ENCODE measurements at regions not wholly inside any gene's neighbourhood (a gene's known extent, or its start where the extent isn't known, plus 50 kb on each side); places are given as distances from the start of the nearest gene placed in this dataset.

DNA sequence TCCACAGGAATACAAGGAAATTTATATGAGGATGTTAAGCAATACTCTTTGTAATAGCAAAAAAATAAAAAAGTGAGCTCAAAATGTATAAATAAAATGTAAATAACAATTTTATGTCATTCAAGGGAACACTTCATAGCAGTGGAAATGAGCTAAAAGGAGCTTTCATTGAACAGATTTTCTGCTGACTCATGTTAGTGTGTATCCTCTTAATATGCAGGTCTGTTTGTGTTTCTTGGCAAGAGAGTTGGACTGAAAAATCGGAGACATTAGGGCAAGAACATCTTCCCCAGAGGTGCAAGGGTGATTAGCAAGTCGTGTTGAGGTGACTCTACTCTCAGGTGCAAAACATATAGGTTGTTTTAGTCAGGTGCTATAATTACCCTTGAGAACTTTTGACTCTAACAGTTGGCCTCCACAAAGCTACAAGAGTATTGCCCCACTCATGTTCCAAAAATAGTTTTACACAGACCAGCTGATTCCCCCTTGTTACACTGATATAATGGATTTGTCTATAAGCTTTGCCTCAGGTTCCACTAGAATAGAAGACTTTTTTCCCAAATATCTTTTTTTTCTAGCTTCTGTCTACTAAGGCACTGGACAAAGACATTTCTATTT is 702.9 kb downstream of the TENT5A start:
- ATAC-seq (no peak), FAIRE-seq (no peak), DNase-seq (ENCODE audit: low read depth, low spot score) (no peak)
- intact Hi-C loops (cut with micrococcal nuclease; ENCODE audit: unreplicated experiment) (no loop called here), in situ Hi-C loops (cut with MboI) (no loop called here)
- Histone ChIP-seq H3K9me3 (replicated peaks; ENCODE audit: control insufficient read depth, insufficient read depth, low read length) (no peaks in the 10 kb centered on the region), H3K4me1 (ENCODE audit: control insufficient read depth, insufficient read depth, low read length) (no peaks in the 10 kb centered on the region), H4K20me1 (ENCODE audit: control insufficient read depth, insufficient read depth) (no peaks in the 10 kb centered on the region), H3K4me2 (ENCODE audit: control insufficient read depth, insufficient read depth) (no peak overlapping the region), H3K4me3 (no peak overlapping the region), H2AFZ (ENCODE audit: control insufficient read depth, low read depth, low read length) (no peak overlapping the region), H3K36me3 (ENCODE audit: control insufficient read depth in 2 of 2, insufficient read depth in 2 of 2, low read length in 1 of 2) (no peaks in the 10 kb centered on the region), H3K27me3 (replicated peaks in 1 of 2; ENCODE audit: control insufficient read depth in 2 of 2, insufficient read depth in 2 of 2, low read length in 1 of 2) (no peaks in the 10 kb centered on the region), H3K27ac (ENCODE audit: control insufficient read depth, insufficient read depth) (no peak overlapping the region), H3K79me2 (ENCODE audit: control insufficient read depth, insufficient read depth, low read length) (no peaks in the 10 kb centered on the region), H3K9ac (ENCODE audit: control insufficient read depth, insufficient read depth, low read length) (no peak overlapping the region)
- ChIA-PET SMC1A (ENCODE audit: uncharacterized antibody, unreplicated experiment) (interaction anchor here (1.4 kb wide), 1 partner anchor 991 kb away, joined by 4 read pairs; no protein-coding TSS in a partner anchor), RAD21 (ENCODE audit: unreplicated experiment) (no interaction called here), POLR2A (no interaction called here), CTCF (interaction anchor here (0.6 to 1.2 kb wide), 3 partner anchors 54 to 703 kb away, joined by 3 to 4 read pairs (median 3); partner anchors contain the start of gene TENT5A)
- BruUV-seq (replicated peaks), result no TSS peak
- TF ChIP-seq MYB (IDR thresholded peaks at IDR 0.05; ENCODE audit: borderline replicate concordance, low read depth, low read length), result no peak
- no peak for TF ChIP-seq RCOR1 (conservative IDR thresholded peaks at IDR 0.05; ENCODE audit: low read depth, low read length)
- no peak for TF ChIP-seq RBBP5 (conservative IDR thresholded peaks at IDR 0.05)
- no peak for TF ChIP-seq POU2F2 (IDR thresholded peaks at IDR 0.05; ENCODE audit: borderline replicate concordance, low read depth, low read length)
- no peak for TF ChIP-seq SPI1 (IDR thresholded peaks at IDR 0.05; ENCODE audit: borderline replicate concordance, insufficient read depth, low read depth, low read length)
- TF ChIP-seq, protein P1, sequence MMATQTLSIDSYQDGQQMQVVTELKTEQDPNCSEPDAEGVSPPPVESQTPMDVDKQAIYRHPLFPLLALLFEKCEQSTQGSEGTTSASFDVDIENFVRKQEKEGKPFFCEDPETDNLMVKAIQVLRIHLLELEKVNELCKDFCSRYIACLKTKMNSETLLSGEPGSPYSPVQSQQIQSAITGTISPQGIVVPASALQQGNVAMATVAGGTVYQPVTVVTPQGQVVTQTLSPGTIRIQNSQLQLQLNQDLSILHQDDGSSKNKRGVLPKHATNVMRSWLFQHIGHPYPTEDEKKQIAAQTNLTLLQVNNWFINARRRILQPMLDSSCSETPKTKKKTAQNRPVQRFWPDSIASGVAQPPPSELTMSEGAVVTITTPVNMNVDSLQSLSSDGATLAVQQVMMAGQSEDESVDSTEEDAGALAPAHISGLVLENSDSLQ (IDR thresholded peaks at IDR 0.05), result no peak
- no peak for TF ChIP-seq SMC3 (IDR thresholded peaks at IDR 0.05; ENCODE audit: borderline replicate concordance, low read length)
- 3% methylated on average over 2 of the region's 2 CpGs for WGBS (ENCODE audit: insufficient coverage, insufficient replicate concordance, low lambda C conversion rate, missing lambda C conversion rate)
